ENCODE measurements at regions not wholly inside any gene's neighbourhood (a gene's known extent, or its start where the extent isn't known, plus 50 kb on each side); places are given as distances from the start of the nearest gene placed in this dataset.

DNA sequence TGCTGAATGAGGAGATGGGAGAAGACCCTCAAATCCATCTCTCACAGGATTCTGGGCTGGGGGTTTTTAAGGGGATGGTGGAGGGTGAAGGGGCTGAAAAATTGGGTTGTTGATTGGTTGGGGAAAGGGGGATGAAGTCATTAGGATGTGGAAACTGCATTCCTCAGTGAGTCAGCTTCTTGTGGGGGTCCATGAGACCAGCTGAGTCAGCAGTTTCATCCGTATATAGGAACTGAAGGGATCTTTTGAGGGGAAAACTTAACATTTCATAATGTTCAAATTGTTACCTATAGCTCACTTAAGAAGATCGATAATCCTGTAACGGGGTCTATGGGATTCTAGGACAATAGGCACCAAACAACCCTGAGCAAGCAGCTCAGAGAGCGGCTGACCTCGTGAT is 213.4 kb downstream of the CBLN1 start:
- no peak for DNase-seq

DNA sequence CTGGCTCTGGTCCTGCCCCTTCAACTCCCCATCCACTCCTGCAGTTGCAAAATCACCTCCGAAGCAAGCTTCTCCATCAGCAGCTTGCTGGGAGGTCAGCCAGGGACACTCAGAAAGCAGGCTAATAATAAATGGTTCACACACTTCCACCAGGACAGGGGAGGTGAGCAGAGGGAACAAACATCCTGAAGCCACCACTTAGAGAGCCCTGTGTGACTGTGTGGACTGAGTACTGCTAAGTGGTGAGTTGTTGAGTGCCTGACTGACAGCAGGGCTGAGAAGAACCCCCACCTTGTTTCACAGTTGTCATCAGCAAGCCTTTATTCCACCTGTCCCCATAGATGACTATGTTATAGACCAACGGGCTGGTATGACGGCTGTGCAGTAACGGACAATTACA is 213.9 kb downstream of the CBLN1 start:
- DNase-seq: no peak

DNA sequence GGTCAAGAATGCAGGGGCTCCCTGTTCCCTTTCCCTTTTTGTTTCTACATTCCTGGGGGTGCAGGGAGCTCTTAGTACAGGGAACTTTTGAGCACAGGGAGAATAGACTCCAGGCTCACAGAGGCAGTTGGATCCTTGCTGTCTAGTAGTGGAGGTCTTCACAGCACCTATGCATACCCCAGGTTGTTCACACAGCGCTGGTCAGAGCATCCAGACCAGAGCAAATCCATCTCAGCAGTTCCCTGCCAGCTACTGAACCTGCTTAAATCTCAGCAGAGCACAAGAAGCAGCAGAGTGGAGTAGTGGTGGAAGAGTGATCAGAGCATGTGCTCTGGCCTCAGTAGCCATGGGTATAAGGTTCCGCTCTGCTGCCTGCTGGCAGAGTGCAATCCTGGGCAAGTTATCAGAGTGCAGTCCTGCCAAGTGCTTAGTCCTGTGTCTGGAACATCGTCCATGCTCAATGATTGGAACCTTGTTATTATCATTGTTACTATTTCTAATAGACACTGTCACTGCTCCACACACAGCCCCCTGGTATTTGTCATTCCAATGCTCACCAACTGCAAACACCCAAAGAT is 220.4 kb downstream of the CBLN1 start:
- no peak for DNase-seq

DNA sequence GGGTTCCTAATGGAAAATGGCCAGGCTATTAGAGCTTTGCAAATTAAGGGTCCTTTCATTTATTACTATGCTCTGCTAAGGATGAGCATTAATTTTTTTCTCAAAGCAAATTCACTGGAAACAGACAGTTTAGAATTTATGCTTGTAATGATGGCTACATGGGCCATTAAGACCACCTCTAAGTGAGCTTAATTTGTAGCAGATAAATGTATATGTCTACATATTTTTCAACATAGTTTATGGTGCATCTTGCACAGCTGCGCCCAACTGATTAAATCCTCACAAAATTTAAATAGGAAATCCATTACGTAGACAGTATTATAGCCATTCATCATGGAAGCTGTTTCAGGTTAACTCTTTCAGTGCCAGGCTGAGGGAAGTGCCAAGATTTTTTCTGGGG is 220.9 kb downstream of the CBLN1 start:
- no peak for DNase-seq

DNA sequence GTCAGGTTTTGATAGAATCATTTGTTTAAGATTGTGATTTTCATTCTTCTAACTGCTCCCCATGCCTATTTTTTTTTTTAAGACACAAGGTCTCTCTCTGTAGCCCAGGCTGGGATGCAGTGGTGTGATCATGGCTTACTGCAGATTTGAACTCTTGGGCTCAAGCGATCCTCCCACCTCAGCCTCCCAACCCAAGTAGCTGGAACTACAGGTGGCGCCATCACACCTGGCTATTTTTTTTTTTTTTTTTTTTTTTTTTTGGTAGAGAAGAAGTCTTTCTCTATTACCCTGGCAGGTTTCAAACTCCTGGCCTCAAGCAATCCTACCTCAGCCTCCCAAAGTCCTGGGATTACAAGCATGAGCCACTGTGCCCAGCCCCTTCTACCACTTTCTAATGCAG is 223.3 kb downstream of the CBLN1 start:
- no peak for DNase-seq

DNA sequence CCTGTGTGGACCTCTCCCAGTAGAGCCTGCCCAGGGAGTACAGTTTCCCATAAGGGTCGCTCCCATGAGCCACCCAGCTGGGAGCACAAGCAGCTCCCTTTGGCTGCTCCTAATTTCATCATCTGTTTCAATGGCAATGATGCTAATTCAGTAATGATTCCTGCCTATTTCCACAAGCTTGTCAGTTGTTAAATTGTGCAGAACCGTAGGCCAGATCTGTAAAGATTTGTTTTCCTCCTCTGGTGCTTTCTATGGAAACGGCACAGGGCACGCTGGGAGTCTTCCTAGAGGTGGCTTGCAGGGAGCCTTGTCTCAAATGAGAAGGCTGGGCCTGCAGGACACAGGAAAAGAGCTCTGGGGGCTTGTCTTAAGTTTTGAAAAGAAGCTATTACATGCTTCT is 223.7 kb downstream of the CBLN1 start:
- no peak for DNase-seq

DNA sequence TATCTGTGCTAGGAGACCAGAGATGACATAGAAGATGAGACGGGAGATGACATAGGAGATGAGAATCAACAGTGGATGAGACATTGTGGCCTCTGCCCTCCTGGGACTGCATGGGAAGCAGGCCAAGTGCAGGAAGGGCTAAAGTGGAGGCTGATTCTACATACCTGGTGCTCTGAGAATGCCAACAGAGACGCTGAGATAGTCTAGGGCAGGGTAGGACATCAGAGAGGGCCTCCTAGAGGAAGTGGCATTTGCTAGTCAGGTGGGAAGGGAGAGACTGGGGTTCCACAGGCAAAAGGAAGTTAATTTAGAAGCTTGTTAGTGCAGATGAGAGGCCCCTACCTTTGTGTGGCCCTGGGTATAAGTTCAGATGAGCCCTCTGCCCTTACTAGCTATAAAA is 224.2 kb downstream of the CBLN1 start:
- DNase-seq: no peak

DNA sequence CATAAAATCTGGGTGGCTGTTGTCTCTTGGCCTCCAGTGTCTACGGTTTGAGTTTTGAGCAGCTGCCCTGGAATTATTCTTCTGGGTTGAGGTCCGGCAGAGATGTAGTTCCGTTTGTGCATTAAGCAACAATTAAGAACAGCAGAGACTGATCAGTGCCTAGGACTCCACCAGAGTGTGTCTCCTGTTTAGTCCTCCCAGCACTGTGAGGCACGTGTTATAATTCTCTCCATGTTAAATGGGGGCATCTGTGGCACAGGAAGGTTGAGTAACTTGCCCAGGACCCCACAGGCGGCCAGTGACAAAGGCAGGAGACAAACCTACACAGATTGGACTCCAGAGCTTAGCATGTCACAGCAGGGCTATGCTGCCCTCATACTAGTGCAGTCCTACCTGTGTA is 225.1 kb downstream of the CBLN1 start:
- DNase-seq: no peak

DNA sequence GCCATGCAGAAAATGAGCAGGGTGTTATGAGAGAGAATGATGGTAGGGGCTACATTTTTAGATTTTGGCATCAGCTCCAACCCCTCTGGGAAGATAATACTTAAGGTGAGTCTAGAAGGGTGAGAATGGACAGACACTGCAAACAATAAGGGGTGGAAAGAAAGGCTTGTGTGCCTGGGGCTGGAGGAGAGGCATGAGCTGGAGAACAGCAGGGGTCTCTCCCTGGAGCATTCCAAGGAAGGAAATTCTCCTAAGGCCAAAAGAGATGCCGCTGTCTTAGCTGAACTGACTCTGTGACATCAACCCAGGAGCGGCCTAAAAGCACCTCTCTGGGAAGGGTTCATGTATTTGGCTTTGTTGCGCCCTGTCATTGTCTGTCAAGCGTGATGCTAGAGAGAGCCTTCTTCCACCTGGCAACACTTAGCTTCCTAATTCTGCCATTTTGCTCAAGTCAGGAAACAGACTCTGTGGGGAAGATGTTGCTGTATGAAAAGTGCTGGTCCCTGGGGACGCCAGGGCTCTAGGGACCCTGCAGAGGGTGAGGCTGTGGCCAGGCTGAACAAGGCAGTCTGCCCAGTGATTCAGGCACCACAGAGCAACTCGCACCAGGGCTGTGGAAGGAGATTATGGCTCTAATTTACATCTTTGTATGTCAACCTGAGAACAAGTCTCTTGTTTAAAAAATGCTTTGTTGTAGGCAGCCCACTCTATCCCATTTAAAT is 225.7 kb downstream of the CBLN1 start:
- no peak for DNase-seq

DNA sequence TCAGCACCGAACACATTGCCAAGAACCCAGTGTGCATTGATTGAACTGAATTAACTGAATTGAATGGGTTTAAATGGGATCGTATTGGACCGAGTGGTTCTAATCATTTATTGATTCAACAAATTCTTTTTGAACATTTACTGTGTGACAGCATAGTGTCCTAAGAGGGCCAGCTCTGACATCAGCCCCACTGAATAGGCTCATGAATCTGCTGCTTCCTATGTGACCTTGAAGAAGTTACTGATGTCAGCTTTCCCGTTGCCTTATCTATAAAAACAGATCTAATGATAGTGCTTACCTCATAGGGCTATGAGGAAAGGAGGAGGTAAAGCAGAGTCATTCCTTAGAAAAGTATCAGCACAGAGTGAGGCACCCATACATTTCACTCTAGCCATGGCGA is 226.3 kb downstream of the CBLN1 start:
- DNase-seq: no peak

DNA sequence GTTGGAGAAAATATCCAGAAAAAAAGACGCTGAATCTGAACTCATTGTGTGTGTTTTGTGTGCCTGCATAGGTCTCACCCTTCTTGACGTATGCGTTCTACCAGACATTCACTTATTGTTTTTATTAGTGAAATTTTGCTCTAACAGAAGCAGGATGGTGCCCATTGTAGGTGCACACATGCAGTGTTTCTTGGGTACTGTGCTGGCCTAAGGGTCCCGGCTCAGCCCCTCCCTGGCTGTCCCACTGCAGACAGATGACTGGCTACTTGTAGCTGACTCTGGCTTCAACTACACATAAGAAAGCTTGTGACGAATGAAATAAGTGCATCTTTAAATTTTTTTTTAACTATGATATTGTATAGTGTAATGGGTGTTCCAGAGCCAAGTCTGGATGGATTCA is 227.0 kb downstream of the CBLN1 start:
- no peak for DNase-seq

DNA sequence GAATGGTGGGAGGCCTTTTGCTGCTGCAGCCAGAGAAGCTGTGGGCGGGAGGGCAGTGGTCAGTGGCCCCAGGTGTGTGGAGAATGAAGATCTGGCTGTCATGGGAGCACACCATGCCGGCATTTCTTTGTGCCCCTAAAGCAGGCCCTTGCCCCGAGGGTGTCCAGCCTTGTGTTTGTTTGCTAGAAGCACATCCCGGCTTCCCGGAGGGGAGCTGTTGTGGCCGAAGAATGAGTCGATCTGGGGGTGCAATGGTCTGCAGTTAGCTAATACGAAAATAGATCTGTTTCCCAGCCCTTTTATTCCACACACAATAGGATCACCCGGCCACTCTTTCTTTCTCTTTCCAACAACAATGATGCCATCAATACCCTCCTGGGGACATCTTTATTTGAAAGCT is 228.8 kb downstream of the CBLN1 start:
- no peak for DNase-seq

DNA sequence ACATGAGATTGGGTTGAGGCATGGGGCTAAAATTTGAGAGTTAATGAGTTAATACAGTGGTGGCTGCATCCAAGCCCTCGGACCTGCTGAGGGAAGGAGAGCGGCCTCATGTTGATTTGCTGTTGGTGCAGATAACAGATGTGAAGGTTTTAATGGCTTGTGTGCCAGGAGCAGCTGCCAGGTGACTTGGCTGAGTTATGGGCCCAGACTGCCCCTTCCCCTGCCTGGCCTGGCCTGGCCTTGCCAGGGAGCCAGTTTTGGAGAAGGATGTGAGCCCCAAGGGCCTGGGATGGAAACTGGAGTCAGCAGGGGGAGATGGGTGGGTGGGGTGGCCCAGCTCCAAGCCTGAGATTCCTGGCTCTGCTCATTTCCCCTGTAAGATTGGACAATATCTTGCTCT is 230.1 kb downstream of the CBLN1 start:
- no peak for DNase-seq

DNA sequence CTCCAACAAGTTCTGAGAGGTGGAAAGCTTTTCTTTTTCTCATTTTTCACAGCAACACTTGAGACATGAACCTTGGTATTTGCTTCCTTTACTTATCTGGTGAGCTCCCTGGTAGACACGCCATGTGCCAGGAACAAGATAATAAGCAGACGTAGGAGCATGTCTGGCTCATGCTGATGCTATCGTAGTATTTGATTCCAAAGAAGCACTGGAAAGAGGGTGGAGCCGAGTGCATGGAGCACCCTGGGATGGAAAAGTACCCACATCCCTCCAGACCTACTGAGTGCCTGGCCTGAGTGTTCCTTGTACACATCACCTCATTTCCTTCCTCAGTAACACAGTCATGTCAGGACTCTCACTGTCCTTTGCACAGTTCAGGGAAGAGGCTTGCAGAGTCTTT is 231.0 kb downstream of the CBLN1 start:
- no peak for DNase-seq

DNA sequence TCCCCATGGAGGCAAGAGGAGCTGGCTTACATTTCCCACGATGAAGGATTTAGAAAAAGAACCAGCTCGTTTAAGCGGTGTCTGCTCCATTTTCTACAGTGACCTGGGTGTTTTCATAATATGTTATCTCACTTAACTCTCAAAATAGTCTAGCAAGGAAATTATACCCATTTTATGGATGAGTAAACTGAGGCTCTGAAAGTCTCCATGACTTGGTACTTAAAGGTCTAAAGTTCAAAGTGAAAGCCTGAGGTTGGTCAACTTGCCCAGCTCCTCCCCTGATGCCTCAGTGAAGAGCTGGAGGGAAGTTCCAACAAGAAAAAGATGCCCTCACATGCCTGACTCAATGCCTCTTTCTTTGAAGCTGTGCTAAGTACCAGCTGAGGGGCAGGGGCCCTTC is 232.0 kb downstream of the CBLN1 start:
- no peak for DNase-seq

DNA sequence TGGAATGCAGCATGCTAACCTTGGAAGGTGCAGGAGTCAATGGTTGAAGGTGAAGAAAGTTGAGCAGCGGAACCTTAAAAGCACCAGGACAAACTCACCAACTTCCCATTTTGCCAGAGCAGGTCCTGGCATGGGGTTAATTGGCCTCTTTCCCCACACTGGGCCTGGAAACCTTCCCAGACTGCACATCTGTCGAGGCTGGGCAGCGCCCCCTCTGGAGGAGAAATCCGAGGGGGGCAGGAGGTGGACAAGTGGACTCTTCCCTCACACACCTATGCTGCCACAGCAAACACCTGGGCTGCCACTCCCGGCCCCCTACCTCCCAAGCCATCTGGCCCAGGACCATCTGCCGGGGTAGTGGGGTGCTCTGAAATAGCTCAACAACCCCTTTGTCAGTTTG is 232.4 kb downstream of the CBLN1 start:
- no peak for DNase-seq

DNA sequence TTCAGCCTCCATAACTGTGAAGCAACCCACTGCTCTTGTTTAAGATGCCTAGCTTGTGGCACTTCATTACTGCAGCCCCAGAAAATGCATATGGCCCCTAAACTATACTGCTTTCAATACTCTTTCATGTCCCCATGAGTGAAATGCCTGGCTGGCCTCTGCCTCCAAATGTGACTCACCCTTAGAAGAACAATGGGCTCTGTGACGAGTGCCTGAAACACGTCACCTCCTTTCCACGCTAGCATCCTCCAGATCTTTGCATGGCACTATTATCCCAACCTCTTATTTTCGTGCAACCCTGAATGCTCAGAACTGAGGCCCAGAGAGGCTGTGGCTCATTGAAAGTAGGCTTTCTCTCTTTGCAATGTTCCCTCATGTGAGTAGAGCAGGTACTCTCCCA is 233.1 kb downstream of the CBLN1 start:
- DNase-seq: no peak

DNA sequence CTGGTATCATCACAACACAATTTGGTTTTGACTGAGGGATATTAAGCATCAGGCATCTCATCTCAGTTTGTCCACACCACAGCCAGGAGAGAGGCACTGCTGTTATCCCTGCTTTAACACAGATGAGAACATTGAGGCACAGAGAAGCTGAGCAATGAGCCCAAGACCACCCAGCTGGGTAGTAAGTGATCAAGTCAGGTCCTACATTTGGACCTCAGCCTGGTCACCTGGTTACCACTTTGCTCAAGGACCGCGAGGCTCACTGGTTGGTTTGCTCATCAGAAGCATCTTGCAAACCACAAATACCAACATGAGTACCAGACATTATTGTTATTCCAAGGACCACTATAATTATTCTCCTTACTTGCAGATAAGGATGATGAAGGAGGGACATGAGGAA is 245.5 kb downstream of the CBLN1 start:
- no peak for DNase-seq

DNA sequence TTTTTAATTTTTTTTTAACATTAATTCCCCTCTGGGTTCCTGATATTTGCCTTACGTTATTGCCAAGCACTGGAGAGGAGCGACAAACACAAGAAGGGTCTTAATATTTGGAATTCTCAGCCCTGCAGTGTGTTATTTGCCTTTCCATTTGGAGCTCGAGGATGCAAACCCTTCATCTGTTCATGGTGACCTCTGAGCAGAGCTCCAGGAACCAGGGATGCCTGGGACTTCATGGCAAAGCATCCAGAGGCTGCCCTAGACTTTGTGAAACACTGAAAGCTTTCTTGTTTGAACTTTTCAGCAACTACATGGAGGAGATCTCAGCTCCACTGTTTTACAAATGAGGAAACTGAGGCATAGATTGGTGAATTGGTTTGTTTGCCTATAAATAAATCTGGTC is 254.2 kb downstream of the CBLN1 start:
- no peak for DNase-seq

DNA sequence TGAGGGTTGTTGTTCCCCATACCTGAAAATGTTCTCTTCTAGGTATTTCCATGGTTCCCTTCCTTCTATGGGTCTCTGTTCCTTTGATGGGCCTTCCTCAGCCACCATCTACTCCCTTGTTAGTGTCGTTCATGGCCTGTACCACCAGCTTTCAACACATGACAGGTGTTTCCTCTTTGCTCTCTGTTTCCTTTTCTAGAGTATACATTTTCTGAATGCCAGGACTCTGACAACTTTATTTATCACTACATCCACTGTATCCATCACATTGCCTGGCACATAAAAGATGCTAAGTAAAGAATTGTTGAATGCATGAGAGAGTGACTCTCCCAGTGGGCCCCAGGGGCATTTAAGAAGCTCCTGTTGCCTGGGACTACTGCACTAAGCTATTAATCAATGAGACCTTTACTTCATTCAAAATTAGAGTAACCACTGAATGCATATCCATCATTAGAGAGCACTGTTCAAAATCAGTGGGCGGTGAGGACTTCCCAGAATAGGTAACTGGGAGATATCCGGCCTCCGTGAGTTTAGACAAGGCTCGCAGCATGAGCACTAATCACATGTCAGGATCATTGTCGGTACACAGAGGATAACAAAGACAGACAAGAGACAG is 255.0 kb downstream of the CBLN1 start:
- no peak for DNase-seq

DNA sequence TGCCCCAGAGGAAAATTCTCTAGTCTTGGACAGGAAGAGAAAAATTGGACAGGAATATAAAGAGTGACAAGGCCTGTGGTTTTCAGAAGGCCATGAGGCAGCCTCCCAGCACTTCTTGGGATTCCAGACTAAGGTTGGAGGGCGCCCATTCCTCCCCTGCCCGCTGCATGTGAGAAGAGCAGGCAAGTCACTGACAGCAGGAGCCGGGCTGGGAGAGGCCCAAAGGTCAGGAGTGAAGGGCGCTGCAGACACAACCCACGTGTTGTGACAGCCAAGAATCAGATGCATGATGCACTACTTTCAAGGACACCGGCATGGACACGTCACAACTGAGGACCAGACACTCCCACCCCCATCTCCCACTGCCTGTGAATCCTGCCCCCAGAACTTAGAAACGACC is 256.7 kb downstream of the CBLN1 start:
- DNase-seq: no peak

DNA sequence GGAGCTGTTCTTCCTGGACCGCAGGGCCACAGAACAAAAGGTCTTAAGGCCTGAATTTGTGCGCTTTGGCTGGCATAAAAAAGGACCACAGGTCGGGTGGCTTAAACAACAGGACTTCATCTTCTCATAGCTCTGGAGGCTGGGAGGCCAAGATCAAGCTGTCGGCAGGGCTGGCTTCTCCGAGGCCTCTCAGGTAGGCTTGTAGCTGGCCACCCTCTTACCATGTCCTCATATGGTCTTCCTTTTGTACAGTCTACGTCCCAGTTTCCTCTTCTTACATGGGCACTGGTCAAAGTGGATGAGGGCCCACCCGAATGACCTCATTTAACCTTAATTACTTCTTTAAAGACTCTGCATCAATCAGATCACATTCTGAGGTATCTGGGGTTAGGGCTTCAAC is 257.6 kb downstream of the CBLN1 start:
- DNase-seq: no peak

DNA sequence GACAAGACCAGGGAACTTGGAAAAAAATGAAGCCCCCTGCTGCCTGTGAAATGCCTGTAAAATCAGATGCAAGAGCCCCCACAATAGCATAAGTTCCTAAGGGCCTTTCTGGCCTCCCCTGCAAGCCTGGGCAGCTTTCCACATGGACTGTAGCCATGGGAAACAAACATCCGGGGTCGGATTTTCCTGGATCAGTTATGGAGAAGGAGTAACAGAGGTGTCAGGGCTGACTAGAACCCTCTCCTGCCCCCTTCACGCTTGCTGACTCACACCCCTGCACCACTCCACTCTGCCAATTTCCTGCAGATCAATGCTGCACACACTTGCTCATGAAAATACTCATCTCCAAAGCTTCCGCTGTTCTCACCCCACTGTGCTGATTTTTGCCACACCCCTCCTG is 258.6 kb downstream of the CBLN1 start:
- no peak for DNase-seq

DNA sequence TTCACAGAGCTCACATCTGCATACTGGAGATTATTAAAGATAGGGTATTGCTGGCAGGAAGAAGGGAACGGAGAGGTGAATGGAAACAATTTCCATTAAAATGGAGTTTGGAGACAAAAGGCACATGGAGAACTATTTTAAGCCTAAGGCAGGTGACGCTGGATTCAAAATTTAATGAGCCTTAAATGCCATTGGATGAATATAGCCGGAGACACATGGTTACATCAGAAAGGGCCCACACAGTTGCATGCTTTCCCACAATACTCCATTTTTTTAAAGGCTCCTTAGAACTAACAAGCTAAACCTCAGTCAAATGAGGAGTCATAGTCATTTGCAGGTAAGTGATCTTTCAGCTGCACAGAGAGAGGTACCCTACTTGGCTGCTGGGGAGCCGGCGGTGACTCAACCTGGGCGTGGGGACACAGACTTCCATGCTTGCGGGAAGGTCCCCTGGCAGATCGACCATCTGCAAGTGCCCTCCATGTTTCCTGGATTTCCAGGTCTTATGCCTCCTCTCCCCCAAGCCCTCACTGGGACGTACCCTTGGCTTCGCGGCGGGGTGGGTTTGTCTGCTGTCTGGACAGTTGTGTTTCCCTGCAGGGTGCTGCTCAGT is 259.2 kb downstream of the CBLN1 start:
- no peak for DNase-seq

DNA sequence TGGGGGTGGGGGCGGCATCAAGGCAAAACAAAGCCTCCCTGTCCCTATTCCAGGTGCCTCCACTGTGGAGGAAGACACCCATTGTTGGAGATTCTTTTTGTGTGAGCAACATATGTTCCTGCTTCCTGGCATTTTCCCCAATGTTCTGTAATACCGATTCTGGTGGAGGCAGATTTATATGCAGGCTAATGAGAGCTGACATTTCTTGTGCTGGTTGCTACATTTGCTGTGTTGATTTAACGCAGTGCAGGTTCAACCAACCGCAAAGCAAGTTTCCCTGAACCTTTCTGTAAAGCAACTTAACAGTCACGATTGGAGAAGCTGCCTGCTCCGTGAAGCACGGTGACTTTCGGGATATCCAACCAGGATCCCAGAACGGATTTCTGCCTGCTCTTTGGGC is 260.5 kb downstream of the CBLN1 start:
- no peak for DNase-seq

All from KG1 (cell line).